Colonic mucosa (tissue), 4 donors: ENCODE measurements at regions not wholly inside any gene's neighbourhood (a gene's known extent, or its start where the extent isn't known, plus 50 kb on each side); places are given as distances from the start of the nearest gene placed in this dataset.
A peak's percentile ranks its signal among the peaks of the same experiment; 100 is the strongest.

Experiments used
- DNase-seq: peaks from one replicate; pipeline ENCODE4 v3.0.0-alpha.2; 2020
- H3K27ac ChIP-seq: fragments of 200-600 bp; one replicate; pipeline ENCODE4 v1.8.0; 2021
- H3K27me3 ChIP-seq: fragments of 200-600 bp; one replicate; pipeline ENCODE4 v1.8.0; 2021
- H3K36me3 ChIP-seq: fragments of 200-600 bp; one replicate; pipeline ENCODE4 v1.8.0; 2021
- H3K4me1 ChIP-seq: fragments of 200-600 bp; one replicate; pipeline ENCODE4 v1.8.0; 2021; ENCODE audit warnings: mild to moderate bottlenecking
- H3K4me3 ChIP-seq: fragments of 200-600 bp; one replicate; pipeline ENCODE4 v1.8.0; 2021
- H3K9ac ChIP-seq, 2 donors: one replicate each; pipeline ENCODE4 v1.7.0; 2013; ENCODE audit warnings: control low read depth in 2 of 2, low read depth in 2 of 2, low read length in 2 of 2
- H3K9me3 ChIP-seq: fragments of 200-600 bp; one replicate; pipeline ENCODE4 v1.8.0; 2021
- CTCF ChIP-seq: fragments of 200-600 bp; IDR thresholded peaks from one replicate; pipeline ENCODE4 v1.8.0; 2022; ENCODE audit warnings: antibody characterized with exemption, mild to moderate bottlenecking
- intact Hi-C: fragments of 100-400 bp; cut with DNase I; formaldehyde crosslinking; loops from one replicate; pipeline ENCODE4 v1.14.1; 2022
- donor health status: healthy.
- donor health status: DM: no; HTN: no; CAD: no.
- donor health status: DM: no; HTN: no; CAD: no.

- no peak overlapping the region for H3K4me3 ChIP-seq
- no peak for DNase-seq
- no peak overlapping the region for H3K27ac ChIP-seq
- no peaks in the 10 kb centered on the region for H3K27me3 ChIP-seq
- H3K9ac ChIP-seq, result no peak overlapping the region
- TF ChIP-seq CTCF, result no peak
- H3K4me1 ChIP-seq, result no peaks in the 10 kb centered on the region
- H3K36me3 ChIP-seq, result no peaks in the 10 kb centered on the region
- no peaks in the 10 kb centered on the region for H3K9me3 ChIP-seq
- intact Hi-C loops, result loop anchor here (5.0 to 10.0 kb wide), 2 partner anchors 536 to 784 kb away; no protein-coding TSS in a partner anchor
These were observed 544.1 kb downstream of the QKI start for GRCh38 chr6:163958646-163959045.

- H3K9me3 ChIP-seq, result no peaks in the 10 kb centered on the region
- H3K27ac ChIP-seq, result no peak overlapping the region
- no peak overlapping the region for H3K9ac ChIP-seq
- no peaks in the 10 kb centered on the region for H3K4me1 ChIP-seq
- intact Hi-C loops, result loop anchor here (5.0 to 10.0 kb wide), 2 partner anchors 534 to 782 kb away; no protein-coding TSS in a partner anchor
- H3K27me3 ChIP-seq, result no peaks in the 10 kb centered on the region
- peak; percentile 68 for DNase-seq
- no peaks in the 10 kb centered on the region for H3K36me3 ChIP-seq
- TF ChIP-seq CTCF, result peak; percentile 81
- H3K4me3 ChIP-seq, result no peak overlapping the region
These were observed 542.3 kb downstream of the QKI start for GRCh38 chr6:163956571-163957407.

- no peak for DNase-seq
- no peak for TF ChIP-seq CTCF
- intact Hi-C loops, result loop anchor here (5.0 to 10.0 kb wide), 2 partner anchors 533 to 781 kb away; no protein-coding TSS in a partner anchor
- Histone ChIP-seq H3K4me1 (no peaks in the 10 kb centered on the region), H3K9me3 (no peaks in the 10 kb centered on the region), H3K27me3 (no peaks in the 10 kb centered on the region), H3K4me3 (no peak overlapping the region), H3K27ac (no peak overlapping the region), H3K9ac (no peak overlapping the region), H3K36me3 (no peaks in the 10 kb centered on the region)
These were observed 541.2 kb downstream of the QKI start for GRCh38 chr6:163955756-163956155.

- H3K4me3 ChIP-seq, result no peak overlapping the region
These were observed 540.6 kb downstream of the QKI start for GRCh38 chr6:163955096-163955495.

More at GRCh38 chr6:163955096-163955495, 540.6 kb downstream of the QKI start:
- Histone ChIP-seq H3K36me3 (no peaks in the 10 kb centered on the region), H3K27me3 (no peaks in the 10 kb centered on the region), H3K9me3 (no peaks in the 10 kb centered on the region), H3K4me1 (no peaks in the 10 kb centered on the region), H3K27ac (no peak overlapping the region), H3K9ac (no peak overlapping the region)
- DNase-seq, result no peak
- intact Hi-C loops, result loop anchor here (5.0 to 10.0 kb wide), 2 partner anchors 533 to 780 kb away; no protein-coding TSS in a partner anchor
- no peak for TF ChIP-seq CTCF
